Endothelial cell of umbilical vein (primary cell): ENCODE measurements at regions not wholly inside any gene's neighbourhood (a gene's known extent, or its start where the extent isn't known, plus 50 kb on each side); places are given as distances from the start of the nearest gene placed in this dataset.

Experiments
- BruUV-seq: library from RNA; stranded (reverse); fragments of 400-500 nt; replicated peaks from 2 replicates; lab custom pipeline; 2021; lab: Mats Ljungman, UMichigan
- CTCF ChIA-PET: fragments of 300-600, 350-600 bp; sonication (Branson Sonifier 250); formaldehyde crosslinking; loops from one replicate; lab custom pipeline; 2021; ENCODE audit warnings: antibody characterized with exemption, inconsistent platforms; lab: Charles Lee
- POLR2A ChIA-PET: fragments of 300-600, 350-600 bp; sonication (Branson Sonifier 250); formaldehyde crosslinking; loops from one replicate; lab custom pipeline; 2021; ENCODE audit warnings: antibody characterized with exemption, inconsistent platforms; lab: Charles Lee
- DNase-seq: peaks from one replicate; pipeline ENCODE4 v3.0.0-alpha.2; 2011; ENCODE audit warnings: low read depth, low spot score
- FAIRE-seq: peaks from 2 replicates; lab custom pipeline; 2011; peaks lifted over from hg19 to GRCh38; lab: Jason Lieb, UNC
- H2AFZ ChIP-seq: 2 replicates; pipeline ENCODE4 v1.6.0; 2012; ENCODE audit warnings: low read depth, low read length, control low read depth, inconsistent platforms
- H3K27ac ChIP-seq: 2 replicates; pipeline ENCODE4 v1.5.1; 2011; ENCODE audit warnings: low read depth, mild to moderate bottlenecking, control low read depth, low read length, moderate library complexity; ENCODE audit not compliant: insufficient read depth
- H3K27me3 ChIP-seq, 2 experiments: 2 replicates each; pipeline versions ENCODE4 v1.6.0 to v1.6.1; 2011; ENCODE audit warnings: low read length in 2 of 2, mixed read lengths in 1 of 2; ENCODE audit not compliant: control insufficient read depth in 2 of 2, insufficient read depth in 2 of 2
- H3K36me3 ChIP-seq, 2 experiments: 2 replicates in 1 of 2; 3 replicates in 1 of 2; pipeline ENCODE4 v1.5.1; 2011; ENCODE audit warnings: low read length in 2 of 2, mild to moderate bottlenecking in 1 of 2, moderate library complexity in 1 of 2; ENCODE audit not compliant: control insufficient read depth in 2 of 2, insufficient read depth in 2 of 2; ENCODE audit errors: extremely low read depth in 1 of 2
- H3K4me1 ChIP-seq: 3 replicates; pipeline ENCODE4 v1.5.1; 2011; ENCODE audit warnings: mild to moderate bottlenecking, low read length; ENCODE audit not compliant: control insufficient read depth, insufficient read depth; ENCODE audit errors: extremely low read depth
- H3K4me2 ChIP-seq: 2 replicates; pipeline ENCODE4 v1.6.1; 2011; ENCODE audit warnings: low read length, control low read depth, mixed read lengths; ENCODE audit not compliant: insufficient read depth
- H3K4me3 ChIP-seq, 3 experiments: fragments of 200-600 bp in 1 of 3; sonication (generic), shearing (Covaris generic) in 1 of 3; replicated peaks in 1 of 3; 2 replicates each; pipeline ENCODE4 v1.5.1; 2011 to 2016; ENCODE audit warnings: control low read depth in 3 of 3, low read length in 3 of 3, mild to moderate bottlenecking in 2 of 3, inconsistent platforms in 1 of 3, low read depth in 1 of 3, moderate library complexity in 1 of 3; ENCODE audit not compliant: insufficient read depth in 1 of 3
- H3K79me2 ChIP-seq: 2 replicates; pipeline ENCODE4 v1.6.0; 2012; ENCODE audit warnings: low read length, inconsistent platforms; ENCODE audit not compliant: control insufficient read depth, insufficient read depth
- H3K9ac ChIP-seq: replicated peaks from 2 replicates; pipeline ENCODE3; 2011; ENCODE audit warnings: low read length, control low read depth; ENCODE audit not compliant: insufficient read depth; ENCODE audit errors: extremely low read depth
- H3K9me1 ChIP-seq: replicated peaks from 3 replicates; pipeline ENCODE4 v1.6.0; 2011; ENCODE audit warnings: mild to moderate bottlenecking, low read length; ENCODE audit not compliant: control insufficient read depth, insufficient read depth; ENCODE audit errors: extremely low read depth
- H3K9me3 ChIP-seq: replicated peaks from 2 replicates; pipeline ENCODE4 v1.5.1; 2012; ENCODE audit warnings: low read length, inconsistent platforms; ENCODE audit not compliant: control insufficient read depth, insufficient read depth
- H4K20me1 ChIP-seq: replicated peaks from 2 replicates; pipeline ENCODE3; 2011; ENCODE audit warnings: mild to moderate bottlenecking, low read length; ENCODE audit not compliant: control insufficient read depth, insufficient read depth; ENCODE audit errors: extremely low read depth
- CTCF ChIP-seq, 2 donors: IDR thresholded peaks; 1 replicate in 1 of 2; 2 replicates in 1 of 2; pipeline ENCODE4 v1.5.1; 2011; ENCODE audit warnings: low read length in 2 of 2, mild to moderate bottlenecking in 2 of 2, moderate library complexity in 2 of 2, control low read depth in 1 of 2, inconsistent platforms in 1 of 2, low read depth in 1 of 2; ENCODE audit not compliant: insufficient read depth in 1 of 2; ENCODE audit errors: extremely low read depth in 1 of 2
- EZH2 ChIP-seq: IDR thresholded peaks from 2 replicates; pipeline ENCODE4 v1.6.1; 2012; ENCODE audit warnings: borderline replicate concordance, low read depth, mild to moderate bottlenecking, moderate library complexity, low read length, inconsistent platforms; ENCODE audit not compliant: severe bottlenecking
- FOS ChIP-seq: IDR thresholded peaks from 2 replicates; pipeline ENCODE4 v1.6.1; 2011; ENCODE audit warnings: mild to moderate bottlenecking, low read length, moderate library complexity, borderline replicate concordance; ENCODE audit not compliant: insufficient read depth
- GATA2 ChIP-seq: IDR thresholded peaks from 2 replicates; pipeline ENCODE4 v1.7.0; 2011; ENCODE audit warnings: low read depth, mild to moderate bottlenecking, moderate library complexity, mixed read lengths, low read length; ENCODE audit not compliant: insufficient read length, insufficient read depth
- JUN ChIP-seq: IDR thresholded peaks from 2 replicates; pipeline ENCODE4 v1.6.1; 2011; ENCODE audit warnings: borderline replicate concordance, low read depth; ENCODE audit not compliant: insufficient read length, insufficient read depth
- MAX ChIP-seq: IDR thresholded peaks from 2 replicates; pipeline ENCODE4 v1.6.1; 2011; ENCODE audit not compliant: insufficient read depth, insufficient read length
- MYC ChIP-seq: IDR thresholded peaks from one replicate; pipeline ENCODE4 v1.6.1; 2011; ENCODE audit warnings: mild to moderate bottlenecking, low read depth, low read length
- POLR2A ChIP-seq: IDR thresholded peaks from 2 replicates; pipeline ENCODE4 v1.6.1; 2012; ENCODE audit warnings: low read depth, mild to moderate bottlenecking, control low read depth, low read length
- POLR2AphosphoS5 ChIP-seq: IDR thresholded peaks from 2 replicates; pipeline ENCODE4 v1.6.1; 2012; ENCODE audit warnings: low read depth, mild to moderate bottlenecking, control low read depth, low read length, moderate library complexity; ENCODE audit not compliant: insufficient read depth
- dilution Hi-C: fragments of 300-500 bp; cut with MboI; formaldehyde crosslinking; loops from one replicate; pipeline ENCODE4 v1.15.0; 2019; ENCODE audit warnings: low sequenced_read_pairs; ENCODE audit not compliant: extremely low pct_ligation_motif_present
- intact Hi-C: fragments of 100-400 bp; cut with micrococcal nuclease; formaldehyde crosslinking; loops from one replicate; pipeline ENCODE4 v1.10.0; 2022

- DNase-seq (no peak), FAIRE-seq (no peak)
- BruUV-seq = no TSS peak
- ChIA-PET CTCF (no interaction called here), POLR2A (no interaction called here)
- Histone ChIP-seq H3K36me3 (no peaks in the 10 kb centered on the region), H3K4me2 (no peak overlapping the region), H3K4me3 (no peak overlapping the region), H3K79me2 (no peaks in the 10 kb centered on the region), H4K20me1 (no peaks in the 10 kb centered on the region), H3K27ac (no peak overlapping the region), H3K9me1 (no peaks in the 10 kb centered on the region), H3K9me3 (no peaks in the 10 kb centered on the region), H3K27me3 (no peaks in the 10 kb centered on the region), H3K9ac (no peak overlapping the region), H2AFZ (no peak overlapping the region), H3K4me1 (no peaks in the 10 kb centered on the region)
- dilution Hi-C loops (no loop called here), intact Hi-C loops (no loop called here)
- no peak for TF ChIP-seq MYC
- no peak for TF ChIP-seq EZH2
- no peak for TF ChIP-seq MAX
- no peak for TF ChIP-seq JUN
- no peak for TF ChIP-seq POLR2AphosphoS5
- no peak for TF ChIP-seq POLR2A
- TF ChIP-seq CTCF (IDR thresholded peaks at IDR 0.05; ENCODE audit: extremely low read depth in 1 of 2, insufficient read depth in 1 of 2, low read depth in 1 of 2, low read length in 2 of 2) = no peak
- no peak for TF ChIP-seq FOS
- TF ChIP-seq GATA2 = no peak
Measured at GRCh38 chr12:131466932-131467331, 244.0 kb upstream of the SFSWAP start.
